IMR-90 (cell line): ENCODE measurements at regions not wholly inside any gene's neighbourhood (a gene's known extent, or its start where the extent isn't known, plus 50 kb on each side); places are given as distances from the start of the nearest gene placed in this dataset.

Source experiments
- MAFK ChIP-seq: IDR thresholded peaks from 2 replicates; pipeline ENCODE4 v1.6.1; 2012; ENCODE audit warnings: low read depth, low read length, improper control_type of control experiment
- MAZ ChIP-seq: IDR thresholded peaks from 2 replicates; pipeline ENCODE4 v1.6.1; 2012; ENCODE audit warnings: low read depth, mild to moderate bottlenecking, low read length, improper control_type of control experiment, moderate library complexity, borderline replicate concordance
- POLR2A ChIP-seq: IDR thresholded peaks from 2 replicates; pipeline ENCODE4 v1.6.1; 2012; ENCODE audit warnings: mild to moderate bottlenecking, low read depth, low read length
- TF ChIP-seq, protein P1 (sequence below): conservative IDR thresholded peaks from 2 replicates; pipeline ENCODE4 v1.5.1; 2012; ENCODE audit warnings: mild to moderate bottlenecking, low read depth, low read length, improper control_type of control experiment

DNA sequence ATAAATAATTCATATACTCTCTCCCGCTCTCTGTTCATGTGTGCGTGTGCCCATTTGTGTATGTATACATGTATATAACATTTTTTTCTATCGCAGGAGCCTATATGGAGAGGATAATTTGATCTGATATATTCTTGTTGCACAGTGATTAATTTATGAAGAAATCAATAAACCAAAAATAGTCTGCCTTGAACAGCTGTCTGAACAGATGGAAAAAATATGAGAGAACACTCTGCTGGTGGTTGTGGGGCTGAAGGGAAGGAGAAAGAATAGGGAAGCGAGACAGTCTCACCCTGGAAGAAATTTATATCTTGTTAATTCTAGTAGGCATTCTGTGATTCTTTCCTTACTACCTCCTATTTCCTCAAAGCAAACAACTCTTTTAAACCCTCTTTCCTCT, 96.6 kb upstream of the B3GAT2 start:
- TF ChIP-seq POLR2A (no peak), MAZ (no peak), MAFK (no peak)
- TF ChIP-seq, protein P1, sequence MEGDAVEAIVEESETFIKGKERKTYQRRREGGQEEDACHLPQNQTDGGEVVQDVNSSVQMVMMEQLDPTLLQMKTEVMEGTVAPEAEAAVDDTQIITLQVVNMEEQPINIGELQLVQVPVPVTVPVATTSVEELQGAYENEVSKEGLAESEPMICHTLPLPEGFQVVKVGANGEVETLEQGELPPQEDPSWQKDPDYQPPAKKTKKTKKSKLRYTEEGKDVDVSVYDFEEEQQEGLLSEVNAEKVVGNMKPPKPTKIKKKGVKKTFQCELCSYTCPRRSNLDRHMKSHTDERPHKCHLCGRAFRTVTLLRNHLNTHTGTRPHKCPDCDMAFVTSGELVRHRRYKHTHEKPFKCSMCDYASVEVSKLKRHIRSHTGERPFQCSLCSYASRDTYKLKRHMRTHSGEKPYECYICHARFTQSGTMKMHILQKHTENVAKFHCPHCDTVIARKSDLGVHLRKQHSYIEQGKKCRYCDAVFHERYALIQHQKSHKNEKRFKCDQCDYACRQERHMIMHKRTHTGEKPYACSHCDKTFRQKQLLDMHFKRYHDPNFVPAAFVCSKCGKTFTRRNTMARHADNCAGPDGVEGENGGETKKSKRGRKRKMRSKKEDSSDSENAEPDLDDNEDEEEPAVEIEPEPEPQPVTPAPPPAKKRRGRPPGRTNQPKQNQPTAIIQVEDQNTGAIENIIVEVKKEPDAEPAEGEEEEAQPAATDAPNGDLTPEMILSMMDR = no peak
